ENCODE measurements at regions not wholly inside any gene's neighbourhood (a gene's known extent, or its start where the extent isn't known, plus 50 kb on each side); places are given as distances from the start of the nearest gene placed in this dataset.

GRCh38 chr11:36899800-36900199 lies 301.8 kb upstream of the RAG2 start:
- H3K27ac ChIP-seq (ENCODE audit: low read depth, low read length): no peak overlapping the region
- intact Hi-C loops (cut with micrococcal nuclease): no loop called here
- DNase-seq: no peak
- H3K27me3 Mint-ChIP-seq: no peaks in the 10 kb centered on the region
- H3K9me3 ChIP-seq (ENCODE audit: control insufficient read depth in 1 of 2, low read length in 2 of 2): no peaks in the 10 kb centered on the region
- no peaks in the 10 kb centered on the region for H3K36me3 Mint-ChIP-seq
- H3K27ac Mint-ChIP-seq: no peak overlapping the region
- H3K27me3 ChIP-seq (ENCODE audit: insufficient read depth, low read length): no peaks in the 10 kb centered on the region
- H3K36me3 ChIP-seq (ENCODE audit: insufficient read depth, low read length): no peaks in the 10 kb centered on the region
- H3K4me1 ChIP-seq (ENCODE audit: insufficient read depth, low read length): no peaks in the 10 kb centered on the region
- H3K9me3 Mint-ChIP-seq: peaks cover 0 to 6% (median under 1%) of the 10 kb centered on the region in 8 donors
- ChIA-PET CTCF (ENCODE audit: partially characterized antibody) (no interaction called here), POLR2A (ENCODE audit: partially characterized antibody) (no interaction called here)
- no peaks in the 10 kb centered on the region for H3K4me1 Mint-ChIP-seq
- no peak overlapping the region for H3K4me3 ChIP-seq (ENCODE audit: low read length in 2 of 2)
- H3K4me3 Mint-ChIP-seq: no peak overlapping the region

GRCh38 chr11:36890841-36891240 lies 292.8 kb upstream of the RAG2 start:
- no peaks in the 10 kb centered on the region for H3K27me3 ChIP-seq (ENCODE audit: insufficient read depth, low read length)
- no peak overlapping the region for H3K4me3 ChIP-seq (ENCODE audit: low read length in 2 of 2)
- H3K4me3 Mint-ChIP-seq: no peak overlapping the region
- intact Hi-C loops (cut with micrococcal nuclease): no loop called here
- H3K27me3 Mint-ChIP-seq: no peaks in the 10 kb centered on the region
- ChIA-PET CTCF (ENCODE audit: partially characterized antibody) (no interaction called here), POLR2A (ENCODE audit: partially characterized antibody) (no interaction called here)
- H3K36me3 Mint-ChIP-seq: no peaks in the 10 kb centered on the region
- no peak overlapping the region for H3K27ac Mint-ChIP-seq
- no peaks in the 10 kb centered on the region for H3K9me3 ChIP-seq (ENCODE audit: control insufficient read depth in 1 of 2, low read length in 2 of 2)
- H3K36me3 ChIP-seq (ENCODE audit: insufficient read depth, low read length): no peaks in the 10 kb centered on the region
- H3K4me1 ChIP-seq (ENCODE audit: insufficient read depth, low read length): no peaks in the 10 kb centered on the region
- H3K4me1 Mint-ChIP-seq: no peaks in the 10 kb centered on the region
- DNase-seq: no peak
- peaks cover 0 to under 1% (median 0%) of the 10 kb centered on the region in 8 donors for H3K9me3 Mint-ChIP-seq
- no peak overlapping the region for H3K27ac ChIP-seq (ENCODE audit: low read depth, low read length)

- no peak overlapping the region for H3K27ac ChIP-seq (ENCODE audit: low read depth, low read length)
- Mint-ChIP-seq H3K4me3 (no peak overlapping the region), H3K27me3 (no peaks in the 10 kb centered on the region), H3K36me3 (no peaks in the 10 kb centered on the region), H3K9me3 (no peaks in the 10 kb centered on the region), H3K27ac (no peak overlapping the region), H3K4me1 (no peaks in the 10 kb centered on the region)
- H3K4me3 ChIP-seq (ENCODE audit: low read length in 2 of 2): no peak overlapping the region
- H3K4me1 ChIP-seq (ENCODE audit: insufficient read depth, low read length): no peaks in the 10 kb centered on the region
- ChIA-PET POLR2A (ENCODE audit: partially characterized antibody) (no interaction called here), CTCF (ENCODE audit: partially characterized antibody) (no interaction called here)
- H3K9me3 ChIP-seq (ENCODE audit: control insufficient read depth in 1 of 2, low read length in 2 of 2): no peaks in the 10 kb centered on the region
- H3K36me3 ChIP-seq (ENCODE audit: insufficient read depth, low read length): no peaks in the 10 kb centered on the region
- H3K27me3 ChIP-seq (ENCODE audit: insufficient read depth, low read length): no peaks in the 10 kb centered on the region
- DNase-seq: no peak
- intact Hi-C loops (cut with micrococcal nuclease): no loop called here
Observed at GRCh38 chr11:36890121-36890679, 292.2 kb upstream of the RAG2 start.

- Mint-ChIP-seq H3K27me3 (no peaks in the 10 kb centered on the region), H3K4me1 (no peaks in the 10 kb centered on the region), H3K27ac (no peak overlapping the region), H3K4me3 (no peak overlapping the region), H3K9me3 (peaks cover 0 to 3% (median 1%) of the 10 kb centered on the region in 8 donors), H3K36me3 (no peaks in the 10 kb centered on the region)
- DNase-seq: no peak
- no peaks in the 10 kb centered on the region for H3K9me3 ChIP-seq (ENCODE audit: control insufficient read depth in 1 of 2, low read length in 2 of 2)
- ChIA-PET POLR2A (ENCODE audit: partially characterized antibody) (no interaction called here), CTCF (ENCODE audit: partially characterized antibody) (no interaction called here)
- no peak overlapping the region for H3K4me3 ChIP-seq (ENCODE audit: low read length in 2 of 2)
- no peaks in the 10 kb centered on the region for H3K36me3 ChIP-seq (ENCODE audit: insufficient read depth, low read length)
- H3K4me1 ChIP-seq (ENCODE audit: insufficient read depth, low read length): no peaks in the 10 kb centered on the region
- H3K27me3 ChIP-seq (ENCODE audit: insufficient read depth, low read length): no peaks in the 10 kb centered on the region
- intact Hi-C loops (cut with micrococcal nuclease): no loop called here
- H3K27ac ChIP-seq (ENCODE audit: low read depth, low read length): no peak overlapping the region
Observed at GRCh38 chr11:36885154-36885553, 287.1 kb upstream of the RAG2 start.

GRCh38 chr11:36878737-36879136 lies 280.7 kb upstream of the RAG2 start:
- Mint-ChIP-seq H3K4me3 (no peak overlapping the region), H3K27ac (no peak overlapping the region)

GRCh38 chr11:36877149-36877548 lies 279.1 kb upstream of the RAG2 start:
- no peak overlapping the region for H3K27ac Mint-ChIP-seq
- H3K4me3 Mint-ChIP-seq: no peak overlapping the region
- intact Hi-C loops (cut with micrococcal nuclease): no loop called here
- Histone ChIP-seq H3K27me3 (ENCODE audit: insufficient read depth, low read length) (no peaks in the 10 kb centered on the region), H3K9me3 (ENCODE audit: control insufficient read depth in 1 of 2, low read length in 2 of 2) (no peaks in the 10 kb centered on the region), H3K36me3 (ENCODE audit: insufficient read depth, low read length) (no peaks in the 10 kb centered on the region), H3K27ac (ENCODE audit: low read depth, low read length) (no peak overlapping the region), H3K4me1 (ENCODE audit: insufficient read depth, low read length) (no peaks in the 10 kb centered on the region), H3K4me3 (ENCODE audit: low read length in 2 of 2) (no peak overlapping the region)
- H3K4me1 Mint-ChIP-seq: no peaks in the 10 kb centered on the region
- no peaks in the 10 kb centered on the region for H3K36me3 Mint-ChIP-seq
- H3K27me3 Mint-ChIP-seq: no peaks in the 10 kb centered on the region
- DNase-seq: no peak
- ChIA-PET CTCF (ENCODE audit: partially characterized antibody) (no interaction called here), POLR2A (ENCODE audit: partially characterized antibody) (no interaction called here)
- peaks cover 0 to 3% (median 0%) of the 10 kb centered on the region in 8 donors for H3K9me3 Mint-ChIP-seq

More at GRCh38 chr11:36878737-36879136, 280.7 kb upstream of the RAG2 start:
- DNase-seq: no peak
- Histone ChIP-seq H3K27me3 (ENCODE audit: insufficient read depth, low read length) (no peaks in the 10 kb centered on the region), H3K36me3 (ENCODE audit: insufficient read depth, low read length) (no peaks in the 10 kb centered on the region), H3K9me3 (ENCODE audit: control insufficient read depth in 1 of 2, low read length in 2 of 2) (no peaks in the 10 kb centered on the region), H3K4me3 (ENCODE audit: low read length in 2 of 2) (no peak overlapping the region), H3K27ac (ENCODE audit: low read depth, low read length) (no peak overlapping the region), H3K4me1 (ENCODE audit: insufficient read depth, low read length) (no peaks in the 10 kb centered on the region)
- Mint-ChIP-seq H3K9me3 (peaks cover 0 to 5% (median 1%) of the 10 kb centered on the region in 8 donors), H3K36me3 (no peaks in the 10 kb centered on the region), H3K4me1 (no peaks in the 10 kb centered on the region), H3K27me3 (no peaks in the 10 kb centered on the region)
- intact Hi-C loops (cut with micrococcal nuclease): no loop called here
- ChIA-PET POLR2A (ENCODE audit: partially characterized antibody) (no interaction called here), CTCF (ENCODE audit: partially characterized antibody) (no interaction called here)

- ChIA-PET CTCF (ENCODE audit: partially characterized antibody) (no interaction called here), POLR2A (ENCODE audit: partially characterized antibody) (no interaction called here)
- DNase-seq: no peak
- no peaks in the 10 kb centered on the region for H3K36me3 Mint-ChIP-seq
- H3K4me3 Mint-ChIP-seq: no peak overlapping the region
- H3K27me3 Mint-ChIP-seq: no peaks in the 10 kb centered on the region
- Histone ChIP-seq H3K4me3 (ENCODE audit: low read length in 2 of 2) (no peak overlapping the region), H3K9me3 (ENCODE audit: control insufficient read depth in 1 of 2, low read length in 2 of 2) (no peaks in the 10 kb centered on the region), H3K36me3 (ENCODE audit: insufficient read depth, low read length) (no peaks in the 10 kb centered on the region), H3K27ac (ENCODE audit: low read depth, low read length) (no peak overlapping the region), H3K4me1 (ENCODE audit: insufficient read depth, low read length) (no peaks in the 10 kb centered on the region), H3K27me3 (ENCODE audit: insufficient read depth, low read length) (no peaks in the 10 kb centered on the region)
- intact Hi-C loops (cut with micrococcal nuclease): no loop called here
- H3K9me3 Mint-ChIP-seq: peaks cover 0 to 3% (median 0%) of the 10 kb centered on the region in 8 donors
- no peaks in the 10 kb centered on the region for H3K4me1 Mint-ChIP-seq
- H3K27ac Mint-ChIP-seq: no peak overlapping the region
Observed at GRCh38 chr11:36876266-36876665, 278.2 kb upstream of the RAG2 start.

- H3K36me3 Mint-ChIP-seq: no peaks in the 10 kb centered on the region
- Histone ChIP-seq H3K27ac (ENCODE audit: low read depth, low read length) (no peak overlapping the region), H3K27me3 (ENCODE audit: insufficient read depth, low read length) (no peaks in the 10 kb centered on the region), H3K4me1 (ENCODE audit: insufficient read depth, low read length) (no peaks in the 10 kb centered on the region), H3K36me3 (ENCODE audit: insufficient read depth, low read length) (no peaks in the 10 kb centered on the region), H3K4me3 (ENCODE audit: low read length in 2 of 2) (no peak overlapping the region), H3K9me3 (ENCODE audit: control insufficient read depth in 1 of 2, low read length in 2 of 2) (no peaks in the 10 kb centered on the region)
- H3K9me3 Mint-ChIP-seq: peaks cover 0 to 3% (median 0%) of the 10 kb centered on the region in 8 donors
- POLR2A ChIA-PET (ENCODE audit: partially characterized antibody): no interaction called here
- no peaks in the 10 kb centered on the region for H3K4me1 Mint-ChIP-seq
- no peaks in the 10 kb centered on the region for H3K27me3 Mint-ChIP-seq
- intact Hi-C loops (cut with micrococcal nuclease): no loop called here
- DNase-seq: no peak
- CTCF ChIA-PET (ENCODE audit: partially characterized antibody): no interaction called here
- H3K4me3 Mint-ChIP-seq: no peak overlapping the region
- H3K27ac Mint-ChIP-seq: no peak overlapping the region
Observed at GRCh38 chr11:36874291-36874690, 276.3 kb upstream of the RAG2 start.

All from CD4-positive, alpha-beta memory T cell (primary cell).